Thymus (tissue), 11 donors: ENCODE measurements at regions not wholly inside any gene's neighbourhood (a gene's known extent, or its start where the extent isn't known, plus 50 kb on each side); places are given as distances from the start of the nearest gene placed in this dataset.
A peak's percentile ranks its signal among the peaks of the same experiment; 100 is the strongest.

Source experiments
- DNase-seq, 9 donors: peaks; one replicate each; pipeline ENCODE4 v3.0.0-alpha.2; 2013; ENCODE audit warnings: low spot score in 9 of 9, low read depth in 6 of 9, missing footprints in 1 of 9
- H3K27ac ChIP-seq, 2 donors: one replicate each; pipeline ENCODE4 v1.5.1; 2013; ENCODE audit warnings: control low read depth in 1 of 2, low read depth in 1 of 2, low read length in 1 of 2, mild to moderate bottlenecking in 1 of 2, moderate library complexity in 1 of 2
- H3K27me3 ChIP-seq, 2 donors: one replicate each; pipeline ENCODE4 v1.5.1; 2013; ENCODE audit warnings: low read length in 1 of 2; ENCODE audit not compliant: control insufficient read depth in 2 of 2, insufficient read depth in 1 of 2
- H3K36me3 ChIP-seq, 2 donors: one replicate each; pipeline ENCODE4 v1.5.1; 2013; ENCODE audit warnings: low read length in 1 of 2, mild to moderate bottlenecking in 1 of 2, moderate library complexity in 1 of 2; ENCODE audit not compliant: control insufficient read depth in 2 of 2, insufficient read depth in 2 of 2
- H3K4me1 ChIP-seq, 2 donors: one replicate each; pipeline ENCODE4 v1.5.1; 2013; ENCODE audit warnings: low read length in 2 of 2; ENCODE audit not compliant: control insufficient read depth in 2 of 2, insufficient read depth in 2 of 2
- H3K4me3 ChIP-seq, 2 donors: one replicate each; pipeline ENCODE4 v1.5.1; 2013; ENCODE audit warnings: low read length in 2 of 2, control low read depth in 1 of 2, mild to moderate bottlenecking in 1 of 2
- H3K9me3 ChIP-seq, 2 donors: one replicate each; pipeline ENCODE4 v1.5.1; 2013; ENCODE audit warnings: low read length in 1 of 2, mild to moderate bottlenecking in 1 of 2; ENCODE audit not compliant: control insufficient read depth in 2 of 2, insufficient read depth in 1 of 2
- whole genome bisulfite sequencing: extraction: QIAGEN DNeasy Blood & Tissue Kit; methylation state at CpG from one replicate; pipeline ENCODE4 v1.1.7; 2013; 5-methylcytosine and 5-hydroxymethylcytosine counted together
- donor health status: healthy.

DNA sequence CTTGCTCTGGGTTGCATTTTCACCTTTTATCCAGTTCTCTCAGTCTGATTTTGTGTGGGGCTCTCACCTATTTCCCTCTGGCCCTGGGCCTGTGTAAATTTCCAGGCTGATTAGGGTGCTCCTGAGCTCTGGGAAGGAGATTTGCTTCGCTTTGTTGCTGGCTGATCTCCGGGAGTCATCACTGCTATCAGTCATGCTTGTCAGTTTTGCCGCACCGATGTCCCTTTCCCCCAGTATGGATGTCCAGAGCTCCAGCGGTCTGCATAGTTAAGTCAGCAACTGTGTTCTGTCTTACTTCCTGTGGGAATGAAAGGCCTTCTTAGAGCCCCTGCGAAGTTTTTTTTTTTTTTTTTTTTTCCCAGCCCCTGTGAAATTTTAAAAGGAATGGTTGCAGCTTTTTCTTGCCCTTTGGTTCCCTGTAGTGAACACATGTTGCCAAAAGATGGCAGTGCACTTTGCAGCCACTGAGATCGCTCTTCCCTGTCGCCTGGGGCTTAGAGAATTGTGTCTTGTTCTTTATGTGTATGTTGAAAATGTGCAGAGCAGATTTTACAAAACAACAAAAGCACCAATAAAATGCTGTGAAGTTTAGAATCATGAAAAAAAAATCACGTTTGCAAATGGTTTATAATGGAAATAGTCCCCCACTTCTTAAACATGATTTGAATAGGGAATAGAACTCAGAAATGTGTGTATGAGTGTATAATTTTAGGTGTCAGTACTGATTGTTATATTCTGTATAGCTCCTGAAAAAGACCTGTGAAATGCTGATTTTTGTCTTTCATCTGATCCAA lies 109.1 kb upstream of the SLC4A4 start:
- 54% methylated on average over 9 of the region's 9 CpGs for WGBS
- Histone ChIP-seq H3K9me3 (no peaks in the 10 kb centered on the region), H3K4me3 (no peak overlapping the region), H3K36me3 (no peaks in the 10 kb centered on the region), H3K4me1 (no peaks in the 10 kb centered on the region), H3K27me3 (no peaks in the 10 kb centered on the region), H3K27ac (no peak overlapping the region)
- peak in 3 of 9 donors; percentile 8 to 45 (median 14) for DNase-seq

- Histone ChIP-seq H3K27me3 (no peaks in the 10 kb centered on the region), H3K9me3 (no peaks in the 10 kb centered on the region), H3K36me3 (no peaks in the 10 kb centered on the region), H3K4me1 (no peaks in the 10 kb centered on the region), H3K27ac (no peak overlapping the region), H3K4me3 (no peak overlapping the region)
- no peak for DNase-seq
- WGBS = 93% methylated on average over 11 of the region's 11 CpGs
Measured at GRCh38 chr4:71230271-71231128, 108.3 kb upstream of the SLC4A4 start.

- H3K9me3 ChIP-seq = no peaks in the 10 kb centered on the region
- 91% methylated on average over 14 of the region's 14 CpGs for WGBS
Measured at GRCh38 chr4:71231129-71232055, 107.4 kb upstream of the SLC4A4 start.

GRCh38 chr4:71232056-71232430 lies 106.8 kb upstream of the SLC4A4 start:
- H3K36me3 ChIP-seq = no peaks in the 10 kb centered on the region
- WGBS = 97% methylated on average over 1 of the region's 1 CpG
- H3K27me3 ChIP-seq = no peaks in the 10 kb centered on the region
- H3K4me1 ChIP-seq = no peaks in the 10 kb centered on the region
- no peaks in the 10 kb centered on the region for H3K9me3 ChIP-seq
- H3K27ac ChIP-seq = no peak overlapping the region
- DNase-seq = no peak
- no peak overlapping the region for H3K4me3 ChIP-seq

More at GRCh38 chr4:71231129-71232055, 107.4 kb upstream of the SLC4A4 start:
- DNase-seq = no peak
- no peaks in the 10 kb centered on the region for H3K36me3 ChIP-seq
- no peaks in the 10 kb centered on the region for H3K4me1 ChIP-seq
- no peak overlapping the region for H3K27ac ChIP-seq
- H3K27me3 ChIP-seq = no peaks in the 10 kb centered on the region
- H3K4me3 ChIP-seq = no peak overlapping the region

- WGBS = 86% methylated on average over 1 of the region's 1 CpG
- no peaks in the 10 kb centered on the region for H3K36me3 ChIP-seq
- H3K27ac ChIP-seq = no peak overlapping the region
- no peak for DNase-seq
- H3K9me3 ChIP-seq = no peaks in the 10 kb centered on the region
- H3K4me3 ChIP-seq = no peak overlapping the region
- H3K27me3 ChIP-seq = no peaks in the 10 kb centered on the region
- no peaks in the 10 kb centered on the region for H3K4me1 ChIP-seq
Measured at GRCh38 chr4:71232846-71233245, 106.0 kb upstream of the SLC4A4 start.

DNA sequence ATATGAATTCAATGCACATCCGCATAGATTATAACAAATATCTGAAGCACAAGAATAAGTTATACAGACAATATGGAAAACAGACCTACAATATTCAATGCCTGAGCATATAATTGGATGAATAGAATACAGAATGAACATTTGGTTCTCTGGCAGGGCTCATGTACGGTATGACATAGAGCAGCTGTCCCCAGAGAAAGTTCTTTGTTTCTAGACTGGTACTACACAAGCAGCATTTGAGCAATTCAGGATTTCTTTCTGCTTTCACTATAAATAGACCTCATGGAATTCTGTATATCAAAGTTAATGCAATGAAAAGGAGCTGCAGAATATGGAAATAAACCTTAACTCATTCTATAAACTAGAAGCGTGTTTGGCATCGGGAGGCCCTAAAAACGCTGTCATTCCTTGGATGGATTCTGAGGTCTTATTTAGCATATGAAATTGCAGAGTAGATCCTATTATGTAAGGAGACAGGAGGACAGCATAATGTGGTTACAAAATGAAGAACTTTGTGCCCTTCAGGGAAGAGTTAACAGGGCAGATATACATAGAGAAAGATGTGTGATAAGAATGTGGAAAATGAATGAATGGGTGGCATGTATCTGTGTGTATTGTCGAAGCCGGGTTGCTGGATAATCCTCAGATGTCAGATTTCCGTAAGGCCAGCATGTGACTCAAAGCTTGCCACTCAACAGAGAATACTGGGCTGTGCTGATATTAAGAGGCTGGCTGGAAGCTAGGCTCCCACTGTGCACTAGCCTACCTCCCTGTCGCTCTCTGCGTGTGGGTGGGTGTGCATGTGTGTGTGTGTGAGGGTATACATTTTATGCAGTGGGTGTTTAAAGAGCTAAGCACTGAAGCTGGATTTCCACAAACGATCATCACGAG lies 103.3 kb upstream of the SLC4A4 start:
- H3K27me3 ChIP-seq = no peaks in the 10 kb centered on the region
- no peak for DNase-seq

GRCh38 chr4:71236226-71236625 lies 102.6 kb upstream of the SLC4A4 start:
- H3K9me3 ChIP-seq = no peaks in the 10 kb centered on the region
- no peaks in the 10 kb centered on the region for H3K27me3 ChIP-seq
- WGBS = 95% methylated on average over 4 of the region's 4 CpGs
- no peak overlapping the region for H3K4me3 ChIP-seq
- H3K27ac ChIP-seq = no peak overlapping the region
- DNase-seq = no peak
- no peaks in the 10 kb centered on the region for H3K4me1 ChIP-seq
- no peaks in the 10 kb centered on the region for H3K36me3 ChIP-seq

More for the DNA sequence above, 103.3 kb upstream of the SLC4A4 start:
- Histone ChIP-seq H3K27ac (no peak overlapping the region), H3K9me3 (no peaks in the 10 kb centered on the region), H3K4me3 (no peak overlapping the region), H3K4me1 (no peaks in the 10 kb centered on the region), H3K36me3 (no peaks in the 10 kb centered on the region)
- WGBS = 73% methylated on average over 12 of the region's 12 CpGs

DNA sequence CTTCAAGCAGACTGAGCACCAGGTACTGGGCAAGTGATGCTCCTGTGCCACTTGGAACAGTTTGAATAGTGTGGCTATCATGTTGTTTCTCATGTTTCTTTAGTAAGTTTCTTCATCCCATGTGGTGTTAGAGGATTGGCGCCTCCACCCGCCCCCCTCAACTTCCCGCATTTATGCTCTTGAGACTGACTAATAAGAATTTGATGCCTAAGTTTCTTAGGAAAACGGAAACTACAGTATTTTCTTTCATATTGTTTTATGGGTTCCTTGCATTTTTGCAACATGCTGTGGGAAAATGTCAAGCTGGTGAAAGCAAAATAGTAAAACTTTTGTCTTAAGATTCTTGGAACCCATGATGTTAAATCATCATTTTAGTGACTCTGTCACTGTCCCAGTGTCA lies 101.2 kb upstream of the SLC4A4 start:
- Histone ChIP-seq H3K27me3 (no peaks in the 10 kb centered on the region), H3K4me1 (no peaks in the 10 kb centered on the region), H3K36me3 (no peaks in the 10 kb centered on the region), H3K4me3 (no peak overlapping the region), H3K27ac (no peak overlapping the region), H3K9me3 (no peaks in the 10 kb centered on the region)
- DNase-seq = no peak
- 97% methylated on average over 4 of the region's 4 CpGs for WGBS
